Fibroblast of the aortic adventitia (primary cell): ENCODE measurements at regions not wholly inside any gene's neighbourhood (a gene's known extent, or its start where the extent isn't known, plus 50 kb on each side); places are given as distances from the start of the nearest gene placed in this dataset.

Source experiments
- DNase-seq: peaks from one replicate; pipeline ENCODE4 v3.0.0-alpha.2; 2010; ENCODE audit warnings: low read depth
- H3K4me3 ChIP-seq: 2 replicates; pipeline ENCODE4 v1.5.1; 2011; ENCODE audit warnings: low read depth, mild to moderate bottlenecking, control low read depth, low read length, moderate library complexity
- CTCF ChIP-seq: IDR thresholded peaks from 2 replicates; pipeline ENCODE4 v1.5.1; 2011; ENCODE audit warnings: mild to moderate bottlenecking, low read length, control low read depth, inconsistent platforms; ENCODE audit not compliant: insufficient read depth

- TF ChIP-seq CTCF, result no peak
- no peak overlapping the region for H3K4me3 ChIP-seq
- DNase-seq, result no peak
Observed at GRCh38 chr9:81211741-81212140, 477.6 kb downstream of the TLE1 start.

- no peak for DNase-seq
- no peak overlapping the region for H3K4me3 ChIP-seq
- no peak for TF ChIP-seq CTCF
Observed at GRCh38 chr9:81207651-81208050, 481.7 kb downstream of the TLE1 start.

GRCh38 chr9:81202292-81202691 is 487.1 kb downstream of the TLE1 start:
- no peak for DNase-seq
- H3K4me3 ChIP-seq, result no peak overlapping the region
- no peak for TF ChIP-seq CTCF

GRCh38 chr9:81195206-81195605 is 494.1 kb downstream of the TLE1 start:
- no peak for TF ChIP-seq CTCF
- DNase-seq, result no peak
- H3K4me3 ChIP-seq, result no peak overlapping the region

GRCh38 chr9:81193362-81194339 is 495.7 kb downstream of the TLE1 start:
- DNase-seq, result no peak
- no peak for TF ChIP-seq CTCF
- H3K4me3 ChIP-seq, result no peak overlapping the region

- no peak overlapping the region for H3K4me3 ChIP-seq
- no peak for DNase-seq
- TF ChIP-seq CTCF, result no peak
Observed at GRCh38 chr9:81191222-81191621, 498.1 kb downstream of the TLE1 start.
